ENCODE measurements at regions not wholly inside any gene's neighbourhood (a gene's known extent, or its start where the extent isn't known, plus 50 kb on each side); places are given as distances from the start of the nearest gene placed in this dataset.

DNA sequence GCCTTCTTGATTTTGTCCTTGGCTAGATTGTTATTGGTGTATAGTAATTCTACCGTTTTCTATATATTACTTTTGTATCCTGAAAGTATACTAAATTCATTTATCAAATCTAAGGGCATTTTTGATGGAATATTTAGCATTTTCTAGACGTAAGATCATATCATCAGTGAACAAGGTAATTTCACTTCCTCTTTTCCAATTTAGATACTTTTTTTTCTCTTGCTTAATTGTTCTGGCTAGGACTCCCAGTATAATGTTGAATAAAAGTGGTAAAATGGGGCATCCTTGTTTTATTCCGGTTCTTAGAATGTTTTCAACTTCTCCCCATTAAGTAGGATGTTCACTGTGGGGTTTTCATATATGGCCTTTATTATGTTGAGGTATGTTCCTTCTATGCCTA is 260.7 kb downstream of the POLR1F start:
- no CpG with 5 or more reads among the region's 3 CpGs for WGBS (ENCODE audit: insufficient coverage)
- Histone ChIP-seq H3K4me1 (ENCODE audit: control insufficient read depth in 1 of 2, insufficient read depth in 2 of 2, low read length in 2 of 2) (no peaks in the 10 kb centered on the region), H3K36me3 (replicated peaks in 1 of 2; ENCODE audit: control insufficient read depth in 1 of 2, insufficient read depth in 2 of 2, low read length in 2 of 2) (no peaks in the 10 kb centered on the region), H3K27me3 (ENCODE audit: control insufficient read depth in 2 of 2, insufficient read depth in 2 of 2, low read length in 2 of 2) (no peaks in the 10 kb centered on the region), H3K4me3 (replicated peaks in 1 of 3; ENCODE audit: low read depth in 2 of 3, low read length in 3 of 3) (no peak overlapping the region), H3K4me2 (replicated peaks; ENCODE audit: extremely low read depth, low read length, poor library complexity, severe bottlenecking) (no peak overlapping the region), H3K9ac (ENCODE audit: insufficient read depth, low read length, poor library complexity, severe bottlenecking) (no peak overlapping the region), H3K9me3 (replicated peaks in 1 of 2; ENCODE audit: control insufficient read depth in 1 of 2, insufficient read depth in 1 of 2, low read length in 2 of 2) (no peaks in the 10 kb centered on the region), H3K27ac (ENCODE audit: low read depth in 1 of 2, low read length in 2 of 2) (no peak overlapping the region), H2AFZ (ENCODE audit: insufficient read depth, low read depth, low read length, poor library complexity, severe bottlenecking) (no peak overlapping the region), H3K79me2 (ENCODE audit: insufficient read depth, low read length) (no peaks in the 10 kb centered on the region), H4K20me1 (ENCODE audit: insufficient read depth, low read length) (no peaks in the 10 kb centered on the region)
- no peak overlapping the region for H3K4me3 Mint-ChIP-seq
- H3K27me3 Mint-ChIP-seq (ENCODE audit: low read depth in 3 of 3): no peaks in the 10 kb centered on the region
- intact Hi-C loops (cut with micrococcal nuclease): no loop called here
- TF ChIP-seq CTCF (IDR thresholded peaks at IDR 0.05): no peak
- no peaks in the 10 kb centered on the region for H3K36me3 Mint-ChIP-seq
- no peak overlapping the region for H3K27ac Mint-ChIP-seq
- H3K9me3 Mint-ChIP-seq: peaks cover 0 to 5% (median 0%) of the 10 kb centered on the region in 7 donors
- no peaks in the 10 kb centered on the region for H3K4me1 Mint-ChIP-seq
- DNase-seq: no peak

DNA sequence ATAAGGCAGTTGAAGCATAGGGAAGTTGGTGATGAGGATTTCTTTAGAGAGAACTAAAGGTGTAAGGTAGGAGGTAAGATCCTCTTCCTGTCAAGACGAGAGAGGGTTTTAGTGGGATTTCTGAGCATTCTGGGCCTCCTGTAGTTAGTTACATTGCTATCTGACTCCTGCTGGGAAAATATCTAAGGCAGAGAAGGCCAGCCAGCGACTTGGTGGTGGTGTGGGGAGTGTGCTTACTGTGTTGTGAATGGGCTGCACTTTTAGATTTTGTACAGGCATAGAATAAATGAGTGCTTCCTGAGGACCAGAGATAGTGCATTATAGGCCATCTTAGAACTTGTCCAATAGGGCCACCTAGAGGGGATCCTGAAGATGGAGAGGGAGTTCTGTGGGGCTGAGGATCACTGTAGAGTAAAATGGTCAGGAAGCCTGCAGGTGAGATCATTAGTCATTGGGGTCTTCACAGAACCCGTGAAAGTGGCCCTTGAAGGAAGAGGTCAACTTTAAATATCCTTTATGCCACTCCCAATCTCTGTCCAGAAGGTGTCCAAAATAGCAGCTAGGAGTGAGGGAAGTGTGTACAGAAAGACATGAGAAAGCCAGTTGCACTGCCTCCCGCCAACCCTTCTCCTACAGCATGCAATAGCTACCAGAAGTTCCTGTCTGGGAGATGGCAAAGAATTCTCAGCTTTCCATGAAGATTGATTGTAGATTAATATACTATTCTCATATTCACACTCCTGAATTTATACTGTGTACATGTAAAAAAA is 266.6 kb downstream of the POLR1F start:
- no peak overlapping the region for H3K9ac ChIP-seq (ENCODE audit: insufficient read depth, low read length, poor library complexity, severe bottlenecking)
- H4K20me1 ChIP-seq (ENCODE audit: insufficient read depth, low read length): no peaks in the 10 kb centered on the region
- no peaks in the 10 kb centered on the region for H3K4me1 ChIP-seq (ENCODE audit: control insufficient read depth in 1 of 2, insufficient read depth in 2 of 2, low read length in 2 of 2)
- Mint-ChIP-seq H3K27ac (no peak overlapping the region), H3K4me3 (no peak overlapping the region), H3K9me3 (peaks cover 0 to 2% (median 0%) of the 10 kb centered on the region in 7 donors), H3K27me3 (ENCODE audit: low read depth in 3 of 3) (peaks cover 0 to 2% (median 0%) of the 10 kb centered on the region in 3 donors), H3K4me1 (peaks cover 13% of the 10 kb centered on the region), H3K36me3 (no peaks in the 10 kb centered on the region)
- no peaks in the 10 kb centered on the region for H3K79me2 ChIP-seq (ENCODE audit: insufficient read depth, low read length)
- H3K4me3 ChIP-seq (replicated peaks in 1 of 3; ENCODE audit: low read depth in 2 of 3, low read length in 3 of 3): no peak overlapping the region
- H2AFZ ChIP-seq (ENCODE audit: insufficient read depth, low read depth, low read length, poor library complexity, severe bottlenecking): no peak overlapping the region
- H3K27ac ChIP-seq (ENCODE audit: low read depth in 1 of 2, low read length in 2 of 2): no peak overlapping the region
- no peaks in the 10 kb centered on the region for H3K27me3 ChIP-seq (ENCODE audit: control insufficient read depth in 2 of 2, insufficient read depth in 2 of 2, low read length in 2 of 2)
- WGBS (ENCODE audit: insufficient coverage): 92% methylated on average over 2 of the region's 4 CpGs
- no peaks in the 10 kb centered on the region for H3K9me3 ChIP-seq (replicated peaks in 1 of 2; ENCODE audit: control insufficient read depth in 1 of 2, insufficient read depth in 1 of 2, low read length in 2 of 2)
- H3K4me2 ChIP-seq (replicated peaks; ENCODE audit: extremely low read depth, low read length, poor library complexity, severe bottlenecking): no peak overlapping the region
- no peak for TF ChIP-seq CTCF (IDR thresholded peaks at IDR 0.05)
- H3K36me3 ChIP-seq (replicated peaks in 1 of 2; ENCODE audit: control insufficient read depth in 1 of 2, insufficient read depth in 2 of 2, low read length in 2 of 2): no peaks in the 10 kb centered on the region
- intact Hi-C loops (cut with micrococcal nuclease): no loop called here
- no peak for DNase-seq

All from CD14-positive monocyte (primary cell).